Keratinocyte (primary cell): ENCODE measurements at regions not wholly inside any gene's neighbourhood (a gene's known extent, or its start where the extent isn't known, plus 50 kb on each side); places are given as distances from the start of the nearest gene placed in this dataset.

Experiments
- DNase-seq: peaks from one replicate; pipeline ENCODE4 v3.0.0-alpha.2; 2011; ENCODE audit warnings: low read depth, missing footprints, low spot score
- FAIRE-seq: peaks from 2 replicates; lab custom pipeline; 2011; peaks lifted over from hg19 to GRCh38; lab: Jason Lieb, UNC
- H2AFZ ChIP-seq: 2 replicates; pipeline ENCODE4 v1.6.0; 2012; ENCODE audit warnings: low read length, control low read depth, inconsistent platforms; ENCODE audit not compliant: control insufficient read depth
- H3K27ac ChIP-seq: 2 replicates; pipeline ENCODE4 v1.5.1; 2011; ENCODE audit warnings: low read length; ENCODE audit not compliant: control insufficient read depth, insufficient read depth
- H3K27me3 ChIP-seq: 3 replicates; pipeline ENCODE4 v1.6.0; 2011; ENCODE audit warnings: low read length; ENCODE audit not compliant: control insufficient read depth, insufficient read depth; ENCODE audit errors: extremely low read depth
- H3K36me3 ChIP-seq, 2 experiments: 2 replicates in 1 of 2; 3 replicates in 1 of 2; pipeline ENCODE4 v1.5.1; 2011; ENCODE audit warnings: low read length in 2 of 2, mild to moderate bottlenecking in 1 of 2; ENCODE audit not compliant: control insufficient read depth in 2 of 2, insufficient read depth in 2 of 2; ENCODE audit errors: extremely low read depth in 1 of 2
- H3K4me1 ChIP-seq: 3 replicates; pipeline ENCODE4 v1.5.1; 2011; ENCODE audit warnings: low read length; ENCODE audit not compliant: control insufficient read depth, insufficient read depth; ENCODE audit errors: extremely low read depth
- H3K4me2 ChIP-seq: 3 replicates; pipeline ENCODE4 v1.6.0; 2011; ENCODE audit warnings: low read depth, low read length; ENCODE audit not compliant: control insufficient read depth, insufficient read depth; ENCODE audit errors: extremely low read depth
- H3K4me3 ChIP-seq, 3 experiments: fragments of 200-600 bp in 1 of 3; sonication (generic) in 1 of 3; 2 replicates in 2 of 3; 3 replicates in 1 of 3; pipeline ENCODE4 v1.5.1; 2011 to 2016; ENCODE audit warnings: low read length in 3 of 3, mild to moderate bottlenecking in 3 of 3, control low read depth in 2 of 3, inconsistent platforms in 1 of 3, low read depth in 1 of 3, mixed read lengths in 1 of 3, mixed run types in 1 of 3, moderate library complexity in 1 of 3; ENCODE audit not compliant: control insufficient read depth in 2 of 3, insufficient read depth in 2 of 3; ENCODE audit errors: extremely low read depth in 1 of 3
- H3K79me2 ChIP-seq: 2 replicates; pipeline ENCODE4 v1.6.0; 2012; ENCODE audit warnings: low read length; ENCODE audit not compliant: control insufficient read depth, insufficient read depth
- H3K9ac ChIP-seq: 3 replicates; pipeline ENCODE4 v1.6.0; 2011; ENCODE audit warnings: low read length; ENCODE audit not compliant: control insufficient read depth, insufficient read depth; ENCODE audit errors: extremely low read depth
- H3K9me1 ChIP-seq: 3 replicates; pipeline ENCODE4 v1.6.0; 2011; ENCODE audit warnings: low read length; ENCODE audit not compliant: control insufficient read depth, insufficient read depth; ENCODE audit errors: extremely low read depth
- H3K9me3 ChIP-seq: 2 replicates; pipeline ENCODE4 v1.5.1; 2012; ENCODE audit warnings: low read depth, low read length; ENCODE audit not compliant: control insufficient read depth
- H4K20me1 ChIP-seq: 3 replicates; pipeline ENCODE4 v1.6.0; 2011; ENCODE audit warnings: low read length; ENCODE audit not compliant: control insufficient read depth, insufficient read depth; ENCODE audit errors: extremely low read depth
- CTCF ChIP-seq, 3 experiments: IDR thresholded peaks in 1 of 3; conservative IDR thresholded peaks in 1 of 3; optimal IDR thresholded peaks in 1 of 3; 2 replicates in 2 of 3; 3 replicates in 1 of 3; pipeline versions ENCODE3 to v1.5.1; 2011; ENCODE audit warnings: low read length in 3 of 3, mild to moderate bottlenecking in 3 of 3, moderate library complexity in 2 of 3, control low read depth in 1 of 3, inconsistent platforms in 1 of 3; ENCODE audit not compliant: insufficient read depth in 2 of 3; ENCODE audit errors: extremely low read depth in 1 of 3
- EZH2 ChIP-seq: IDR thresholded peaks from one replicate; pipeline ENCODE4 v1.6.1; 2012; ENCODE audit warnings: inconsistent platforms, mild to moderate bottlenecking, low read length, moderate library complexity
- dilution Hi-C: fragments of 300-500 bp; cut with MboI; formaldehyde crosslinking; loops from one replicate; pipeline ENCODE4 v1.7.0; 2020; ENCODE audit warnings: low sequenced_read_pairs; ENCODE audit not compliant: extremely low pct_ligation_motif_present

- dilution Hi-C loops = no loop called here
- no peak for TF ChIP-seq EZH2
- no peak for TF ChIP-seq CTCF (optimal IDR thresholded peaks at IDR 0.05 in 1 of 3, IDR thresholded peaks at IDR 0.05 in 1 of 3, conservative IDR thresholded peaks at IDR 0.05 in 1 of 3; ENCODE audit: extremely low read depth in 1 of 3, insufficient read depth in 2 of 3, low read length in 3 of 3)
- H3K4me3 ChIP-seq = no peak overlapping the region
- no peak overlapping the region for H3K9ac ChIP-seq
- no peaks in the 10 kb centered on the region for H3K4me1 ChIP-seq
- no peak overlapping the region for H2AFZ ChIP-seq
- FAIRE-seq (no peak), DNase-seq (no peak)
- H4K20me1 ChIP-seq = no peaks in the 10 kb centered on the region
- H3K9me3 ChIP-seq = no peaks in the 10 kb centered on the region
- H3K9me1 ChIP-seq = no peaks in the 10 kb centered on the region
- H3K79me2 ChIP-seq = no peaks in the 10 kb centered on the region
- no peak overlapping the region for H3K27ac ChIP-seq
- H3K27me3 ChIP-seq = no peaks in the 10 kb centered on the region
- H3K4me2 ChIP-seq = no peak overlapping the region
- H3K36me3 ChIP-seq = no peaks in the 10 kb centered on the region
These were observed 154.6 kb upstream of the SLC44A1 start for GRCh38 chr9:105089874-105090273.

- dilution Hi-C loops = no loop called here
These were observed 153.3 kb upstream of the SLC44A1 start for GRCh38 chr9:105091004-105091640.

More at GRCh38 chr9:105091004-105091640, 153.3 kb upstream of the SLC44A1 start:
- no peaks in the 10 kb centered on the region for H3K79me2 ChIP-seq
- FAIRE-seq (no peak), DNase-seq (no peak)
- no peaks in the 10 kb centered on the region for H4K20me1 ChIP-seq
- H3K27ac ChIP-seq = no peak overlapping the region
- H3K4me1 ChIP-seq = no peaks in the 10 kb centered on the region
- no peaks in the 10 kb centered on the region for H3K9me1 ChIP-seq
- H3K9ac ChIP-seq = no peak overlapping the region
- TF ChIP-seq EZH2 (no peak), CTCF (optimal IDR thresholded peaks at IDR 0.05 in 1 of 3, IDR thresholded peaks at IDR 0.05 in 1 of 3, conservative IDR thresholded peaks at IDR 0.05 in 1 of 3; ENCODE audit: extremely low read depth in 1 of 3, insufficient read depth in 2 of 3, low read length in 3 of 3) (no peak)
- no peak overlapping the region for H2AFZ ChIP-seq
- H3K9me3 ChIP-seq = no peaks in the 10 kb centered on the region
- H3K36me3 ChIP-seq = no peaks in the 10 kb centered on the region
- H3K4me3 ChIP-seq = no peak overlapping the region
- H3K27me3 ChIP-seq = no peaks in the 10 kb centered on the region
- H3K4me2 ChIP-seq = no peak overlapping the region
